Panc1 (cell line): ENCODE measurements at regions not wholly inside any gene's neighbourhood (a gene's known extent, or its start where the extent isn't known, plus 50 kb on each side); places are given as distances from the start of the nearest gene placed in this dataset.

Experiments
- POLR2AphosphoS5 ChIP-seq: IDR thresholded peaks from 2 replicates; pipeline ENCODE4 v1.6.1; 2012; ENCODE audit warnings: mild to moderate bottlenecking, low read depth, low read length, moderate library complexity
- REST ChIP-seq, 2 experiments: IDR thresholded peaks; 2 replicates each; pipeline ENCODE4 v1.6.1; 2011 to 2012; ENCODE audit warnings: low read depth in 2 of 2, control low read depth in 1 of 2, low read length in 1 of 2, mild to moderate bottlenecking in 1 of 2, moderate library complexity in 1 of 2; ENCODE audit not compliant: insufficient read depth in 1 of 2
- TF ChIP-seq, protein P1 (sequence below): fragments of 450-650 bp; IDR thresholded peaks from 2 replicates; pipeline ENCODE4 v1.5.1; 2017; ENCODE audit warnings: mild to moderate bottlenecking

- no peak for TF ChIP-seq POLR2AphosphoS5
- TF ChIP-seq, protein P1, sequence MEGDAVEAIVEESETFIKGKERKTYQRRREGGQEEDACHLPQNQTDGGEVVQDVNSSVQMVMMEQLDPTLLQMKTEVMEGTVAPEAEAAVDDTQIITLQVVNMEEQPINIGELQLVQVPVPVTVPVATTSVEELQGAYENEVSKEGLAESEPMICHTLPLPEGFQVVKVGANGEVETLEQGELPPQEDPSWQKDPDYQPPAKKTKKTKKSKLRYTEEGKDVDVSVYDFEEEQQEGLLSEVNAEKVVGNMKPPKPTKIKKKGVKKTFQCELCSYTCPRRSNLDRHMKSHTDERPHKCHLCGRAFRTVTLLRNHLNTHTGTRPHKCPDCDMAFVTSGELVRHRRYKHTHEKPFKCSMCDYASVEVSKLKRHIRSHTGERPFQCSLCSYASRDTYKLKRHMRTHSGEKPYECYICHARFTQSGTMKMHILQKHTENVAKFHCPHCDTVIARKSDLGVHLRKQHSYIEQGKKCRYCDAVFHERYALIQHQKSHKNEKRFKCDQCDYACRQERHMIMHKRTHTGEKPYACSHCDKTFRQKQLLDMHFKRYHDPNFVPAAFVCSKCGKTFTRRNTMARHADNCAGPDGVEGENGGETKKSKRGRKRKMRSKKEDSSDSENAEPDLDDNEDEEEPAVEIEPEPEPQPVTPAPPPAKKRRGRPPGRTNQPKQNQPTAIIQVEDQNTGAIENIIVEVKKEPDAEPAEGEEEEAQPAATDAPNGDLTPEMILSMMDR: no peak
- no peak for TF ChIP-seq REST (IDR thresholded peaks at IDR 0.05; ENCODE audit: insufficient read depth in 1 of 2, low read depth in 2 of 2, low read length in 1 of 2)
Measured at GRCh38 chr4:147175460-147176025, 229.9 kb upstream of the TTC29 start.
